ENCODE measurements at regions not wholly inside any gene's neighbourhood (a gene's known extent, or its start where the extent isn't known, plus 50 kb on each side); places are given as distances from the start of the nearest gene placed in this dataset.
A peak's percentile ranks its signal among the peaks of the same experiment; 100 is the strongest.
"Not testable (repeated sequence)": the region's sequence is repeated elsewhere in the genome, so short reads cannot be mapped to it uniquely, and the experiment has no call there.

DNA sequence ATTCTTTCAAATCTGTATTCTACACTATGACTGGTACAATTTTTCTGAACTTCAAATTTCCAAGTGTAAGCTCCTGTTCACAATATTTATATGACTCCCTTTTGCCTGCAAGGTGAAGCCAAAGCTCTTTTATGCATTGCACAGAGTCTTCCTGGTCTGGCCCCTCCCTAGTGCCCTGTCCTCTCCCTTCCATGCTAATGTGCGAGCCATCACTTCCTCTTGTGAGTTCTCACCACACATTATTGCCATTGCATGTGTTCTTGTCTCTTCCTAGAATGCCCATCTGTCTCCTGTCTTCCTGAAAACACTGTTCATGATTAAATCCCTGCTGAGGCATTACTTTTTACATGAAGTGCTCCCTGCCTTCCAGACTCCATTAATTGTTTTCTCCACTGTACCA, 169.9 kb downstream of the MC4R start:
- DNase-seq (ENCODE audit: low read depth in 2 of 2): no peak

DNA sequence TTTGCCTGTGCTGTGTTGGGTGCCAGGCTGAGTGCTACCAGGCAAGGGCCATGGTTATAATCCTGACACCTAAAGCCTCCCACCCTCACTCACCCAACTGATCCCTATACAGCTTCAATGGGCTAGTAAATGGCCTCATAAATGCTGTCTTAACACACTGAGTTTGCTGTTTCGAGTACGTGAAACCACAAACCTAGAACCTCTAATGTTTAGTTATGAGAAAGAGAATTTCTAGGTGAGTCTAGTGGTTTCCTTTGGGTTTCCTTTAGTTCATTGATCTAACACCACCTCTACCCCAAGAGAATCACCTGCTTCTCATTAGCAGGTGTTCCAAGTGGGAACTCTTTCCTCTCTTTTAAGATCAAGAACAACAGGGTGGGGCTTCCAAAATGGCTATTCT, 172.0 kb downstream of the MC4R start:
- no peak for DNase-seq (ENCODE audit: low read depth in 2 of 2)

DNA sequence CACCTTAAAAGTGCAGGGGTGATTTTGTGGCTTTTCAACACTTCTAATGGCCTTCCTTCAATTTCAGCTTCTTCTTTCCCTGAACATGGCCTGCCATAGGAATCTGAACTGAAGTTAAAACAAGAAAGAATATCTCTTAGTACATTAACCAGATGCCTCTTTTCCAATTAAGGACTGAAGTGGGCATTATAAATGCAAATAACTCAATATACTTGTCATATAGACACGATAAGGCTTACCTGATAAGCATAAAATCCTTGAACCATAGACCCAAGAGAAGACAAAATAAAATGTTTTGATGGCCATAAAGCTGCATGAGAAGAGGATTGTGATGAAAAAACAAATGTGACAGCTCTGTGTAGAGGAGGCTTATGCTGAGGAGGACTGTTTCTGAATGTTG, 173.1 kb downstream of the MC4R start:
- no peak for DNase-seq (ENCODE audit: low read depth in 2 of 2)

DNA sequence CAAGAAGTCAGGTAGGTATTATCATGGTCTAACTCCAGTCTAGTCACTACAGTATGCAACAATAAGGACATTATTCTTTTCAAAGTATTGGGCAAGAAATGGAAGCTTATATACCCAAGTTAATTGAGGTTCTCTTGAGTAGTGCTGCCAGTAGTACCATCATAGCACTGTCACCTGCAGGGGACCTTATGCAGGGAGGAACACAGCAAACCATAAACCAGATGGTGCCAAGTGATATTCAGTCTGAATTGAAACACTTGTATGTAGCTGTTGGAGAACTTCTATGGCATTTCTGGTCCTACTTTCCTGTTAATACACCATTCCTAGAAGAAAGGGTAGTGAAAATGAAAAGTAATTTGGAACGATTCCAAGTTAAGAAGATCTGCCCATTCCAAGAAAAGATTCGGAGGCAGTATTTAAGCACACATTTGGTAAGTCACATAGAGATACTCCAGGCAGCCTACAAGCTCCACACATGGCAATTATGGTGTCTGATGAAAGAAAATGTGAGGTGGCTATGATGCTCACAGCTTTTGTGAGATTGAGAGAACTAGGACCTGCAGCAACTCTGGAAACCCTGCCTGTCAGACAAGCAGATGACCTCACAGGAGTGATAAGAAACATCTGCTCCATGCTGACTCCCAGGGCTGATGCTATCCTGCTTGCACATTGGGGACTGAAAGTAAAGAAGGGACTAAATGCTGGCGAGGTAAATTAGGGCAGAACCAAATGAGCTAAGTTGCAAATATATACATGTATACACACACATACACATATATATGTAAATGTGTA, 174.7 kb downstream of the MC4R start:
- DNase-seq (ENCODE audit: low read depth in 2 of 2): peak; percentile 7 to 20

DNA sequence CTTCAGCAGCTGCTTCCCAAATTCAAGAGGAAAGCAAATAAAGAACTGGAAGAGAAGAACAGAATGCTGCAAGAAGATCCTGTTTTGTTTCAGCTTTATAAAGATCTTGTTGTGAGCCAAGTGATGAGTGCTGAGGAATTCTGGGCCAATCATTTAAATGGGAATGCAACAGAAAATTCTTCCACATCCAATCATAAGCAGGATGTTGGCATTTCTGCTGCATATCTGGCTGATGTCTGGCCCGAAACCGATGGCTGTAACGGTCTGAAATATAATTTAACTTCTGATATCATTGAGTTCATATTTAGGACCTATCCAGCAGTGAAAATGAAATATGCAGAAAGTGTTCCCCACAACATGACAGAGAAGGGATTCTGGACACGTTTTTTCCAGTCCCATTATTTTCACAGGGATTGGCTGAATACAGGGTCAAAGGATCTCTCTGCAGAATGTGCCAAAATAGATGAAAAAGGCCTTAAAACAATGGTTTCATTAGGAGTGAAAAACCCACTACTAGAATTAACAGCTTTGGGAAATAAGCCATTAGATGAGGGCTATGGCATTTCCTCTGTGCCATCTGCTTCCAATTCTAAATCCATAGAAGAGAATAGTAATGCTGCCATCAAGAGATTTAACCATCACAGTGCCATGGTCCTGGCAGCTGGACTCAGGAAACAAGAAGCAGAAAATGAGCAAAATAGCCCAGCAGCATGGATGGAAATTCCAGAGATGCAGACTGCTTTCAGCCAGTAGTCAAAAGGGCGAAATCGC, 175.6 kb downstream of the MC4R start:
- DNase-seq (ENCODE audit: low read depth in 2 of 2): peak in 1 of 2 experiments; percentile 3

DNA sequence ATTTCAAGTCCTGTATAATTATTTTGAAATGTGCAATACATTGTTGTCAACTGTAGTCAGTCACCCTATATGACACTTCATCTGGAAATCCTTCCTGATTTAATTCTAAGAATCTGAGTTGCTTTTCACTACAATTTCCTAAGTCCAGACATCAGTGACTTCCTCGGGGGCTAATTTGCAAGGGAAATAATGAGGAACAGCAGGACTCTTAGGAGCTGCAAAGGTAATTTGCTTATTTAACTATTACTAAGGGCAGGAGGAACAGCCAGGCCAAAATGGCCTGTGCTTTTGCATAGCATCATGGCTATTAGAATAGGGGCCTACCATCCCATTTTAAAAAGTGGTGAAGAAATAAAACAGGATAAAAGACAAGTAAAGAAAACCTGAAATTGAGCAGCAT, 178.8 kb downstream of the MC4R start:
- DNase-seq (ENCODE audit: low read depth in 2 of 2): no peak

DNA sequence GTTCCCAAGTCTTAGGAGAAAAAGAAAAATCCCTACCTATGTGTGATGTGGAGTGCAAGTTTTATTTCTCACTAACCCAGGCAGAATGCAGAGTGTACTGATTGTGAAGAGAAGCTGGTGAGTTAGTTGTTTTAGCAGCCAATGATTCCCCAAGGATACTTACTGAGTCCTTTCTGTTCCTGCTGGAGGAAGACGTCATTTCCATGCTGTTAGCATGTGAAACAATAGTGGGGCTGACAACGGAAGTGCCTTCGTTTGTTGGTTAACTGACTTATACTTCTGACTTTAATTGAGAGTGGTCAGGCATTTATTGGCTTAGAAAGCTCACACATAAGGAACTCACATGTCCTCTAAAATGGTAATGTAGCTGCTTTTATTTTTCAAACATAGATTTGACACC, 180.6 kb downstream of the MC4R start:
- no peak for DNase-seq (ENCODE audit: low read depth in 2 of 2)

DNA sequence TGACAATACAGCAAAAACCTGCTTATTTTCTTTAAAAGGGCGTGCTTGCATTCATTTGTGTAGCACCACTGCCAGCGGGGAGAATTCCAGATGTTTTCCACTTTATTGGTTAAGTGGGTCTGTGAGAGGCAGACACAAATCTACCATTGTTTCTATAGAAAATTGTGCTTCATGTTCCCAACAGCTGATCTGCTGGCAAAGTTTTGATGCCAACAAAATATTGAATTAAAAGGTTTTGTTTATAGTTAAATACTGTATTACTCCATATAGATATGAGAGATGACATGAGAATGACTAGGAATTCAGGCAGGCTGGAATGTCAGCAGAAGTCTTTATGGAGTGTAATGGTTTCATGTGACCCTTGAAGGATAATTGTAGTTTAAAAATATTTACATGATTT, 182.7 kb downstream of the MC4R start:
- DNase-seq (ENCODE audit: low read depth in 2 of 2): no peak

DNA sequence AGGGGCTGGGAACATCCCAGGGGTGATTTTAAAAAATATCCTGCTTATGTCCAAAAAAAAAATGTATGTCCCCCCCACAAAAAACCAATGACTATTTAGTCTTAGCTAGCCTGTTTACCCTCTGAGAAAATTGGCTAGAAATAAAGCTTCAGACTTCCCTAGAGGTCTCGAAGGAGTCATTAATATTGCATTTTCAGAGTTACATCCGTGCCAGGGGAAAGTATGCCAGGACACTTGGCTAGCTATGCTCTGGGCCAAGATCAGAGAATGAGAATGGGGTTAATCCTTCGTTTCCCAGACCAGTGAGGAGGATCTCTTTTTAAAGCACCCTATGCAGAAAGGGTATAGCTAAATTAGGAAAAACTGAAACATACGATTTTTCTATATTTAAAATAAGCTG, 183.6 kb downstream of the MC4R start:
- DNase-seq (ENCODE audit: low read depth in 2 of 2): no peak

DNA sequence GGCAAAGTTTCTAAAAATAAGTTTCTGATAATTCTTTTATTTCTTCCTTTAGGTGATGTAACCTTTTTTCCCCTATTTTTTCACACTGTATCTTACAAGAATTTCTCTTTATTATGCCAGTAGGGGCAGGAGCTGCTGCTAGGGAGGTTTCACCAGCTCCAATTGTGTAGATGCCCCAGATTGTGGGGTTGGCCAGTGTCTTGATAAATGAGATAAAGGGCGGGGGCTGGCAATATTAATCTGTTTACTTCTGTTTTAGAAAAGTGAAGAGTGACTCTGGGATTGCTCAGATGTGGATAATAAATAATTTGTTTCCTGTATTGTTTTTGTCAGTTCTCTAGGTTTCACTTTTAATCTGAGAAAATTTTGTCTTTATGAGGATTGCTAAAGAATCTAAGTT, 190.4 kb downstream of the MC4R start:
- DNase-seq (ENCODE audit: low read depth in 2 of 2): no peak

DNA sequence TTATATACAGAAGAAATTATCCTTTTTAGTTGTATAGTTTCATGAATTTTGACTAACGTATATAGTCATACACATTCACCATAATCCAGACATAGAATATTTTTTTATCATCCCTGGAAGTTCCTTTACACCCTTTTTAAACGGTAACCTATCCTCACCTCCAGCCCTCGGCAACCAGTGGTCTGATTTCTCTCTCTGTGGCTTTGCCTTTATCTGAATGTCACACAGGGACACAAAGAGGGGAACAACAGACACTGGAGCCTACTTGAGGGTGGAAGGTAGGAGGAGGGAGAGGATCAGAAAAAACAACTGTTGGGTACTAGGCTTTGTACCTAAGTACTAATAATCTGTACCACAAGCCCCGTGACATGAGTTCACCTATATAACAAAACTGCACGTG, 191.9 kb downstream of the MC4R start:
- DNase-seq (ENCODE audit: low read depth in 2 of 2): no peak

DNA sequence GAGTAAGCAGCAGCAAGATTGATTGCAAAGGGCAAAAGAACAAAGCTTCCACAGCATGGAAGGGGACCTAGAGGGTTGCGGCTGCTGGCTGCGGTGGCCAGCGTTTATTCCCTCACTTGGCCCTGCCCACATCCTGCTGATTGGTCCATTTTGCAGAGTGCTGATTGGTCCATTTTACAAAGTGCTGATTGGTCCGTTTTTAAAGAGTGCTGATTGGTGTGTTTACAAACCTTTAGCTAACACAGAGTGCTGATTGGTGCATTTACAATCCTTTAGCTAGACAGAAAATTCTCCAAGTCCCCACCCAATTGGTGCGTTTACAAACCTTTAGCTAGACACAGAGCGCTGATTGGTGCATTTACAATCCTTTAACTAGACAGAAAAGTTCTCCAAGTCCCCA, 194.4 kb downstream of the MC4R start:
- not testable (repeated sequence) for DNase-seq (ENCODE audit: low read depth in 2 of 2)

DNA sequence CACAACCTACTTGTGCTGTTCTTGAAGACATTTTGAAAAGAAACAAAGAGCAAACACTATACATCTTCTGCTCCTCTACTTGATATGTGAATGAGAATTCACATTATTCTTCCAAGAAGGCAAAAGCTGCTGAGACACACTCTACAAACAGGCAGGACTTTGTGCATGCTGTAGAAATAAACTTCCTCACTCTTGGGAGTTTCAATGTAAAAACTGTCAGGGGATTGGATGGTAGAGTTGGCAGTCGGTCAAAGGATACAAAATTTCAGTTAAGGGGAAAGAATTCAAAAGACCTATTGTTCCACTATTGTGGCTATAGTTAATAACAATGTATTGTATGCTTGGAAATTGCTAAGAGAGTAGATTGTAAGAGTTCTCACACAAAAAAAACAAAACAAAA, 196.3 kb downstream of the MC4R start:
- DNase-seq (ENCODE audit: low read depth in 2 of 2): no peak

DNA sequence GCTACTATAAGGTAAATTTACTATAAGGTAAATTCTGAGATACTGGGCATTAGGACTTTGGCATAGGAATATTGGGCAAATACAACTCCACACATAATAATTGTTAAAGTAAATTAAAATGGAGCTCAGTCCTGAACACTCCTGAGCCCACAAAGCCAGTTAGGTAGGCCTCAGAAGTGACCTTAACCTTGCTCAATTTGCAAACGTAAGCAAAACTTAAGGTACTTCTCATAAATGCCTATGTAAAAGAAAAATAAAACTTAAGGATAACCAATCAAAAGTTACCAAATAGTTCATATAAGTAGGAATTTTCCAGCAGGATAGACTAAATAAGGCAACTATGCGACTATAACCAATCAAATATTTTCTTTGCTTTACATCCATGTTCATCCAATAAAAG, 197.7 kb downstream of the MC4R start:
- DNase-seq (ENCODE audit: low read depth in 2 of 2): no peak

DNA sequence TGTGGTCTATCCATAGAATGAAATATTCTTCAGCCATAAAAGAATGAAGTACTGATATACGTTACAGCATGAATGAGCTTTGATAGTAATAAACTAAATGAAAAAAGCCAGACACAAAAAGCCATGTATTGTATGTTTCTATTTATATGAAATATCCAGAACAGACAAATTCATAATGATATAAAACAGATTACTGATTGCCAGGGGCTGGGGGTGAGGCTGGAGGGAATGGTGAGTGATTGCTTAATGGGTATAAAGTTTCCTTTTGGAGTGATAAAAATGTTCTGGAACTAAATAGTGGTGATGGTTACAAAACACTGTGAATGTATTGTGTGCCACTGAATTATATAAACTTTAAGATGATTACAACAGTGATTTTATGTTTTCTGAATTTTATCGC, 200.5 kb downstream of the MC4R start:
- no peak for DNase-seq (ENCODE audit: low read depth in 2 of 2)

DNA sequence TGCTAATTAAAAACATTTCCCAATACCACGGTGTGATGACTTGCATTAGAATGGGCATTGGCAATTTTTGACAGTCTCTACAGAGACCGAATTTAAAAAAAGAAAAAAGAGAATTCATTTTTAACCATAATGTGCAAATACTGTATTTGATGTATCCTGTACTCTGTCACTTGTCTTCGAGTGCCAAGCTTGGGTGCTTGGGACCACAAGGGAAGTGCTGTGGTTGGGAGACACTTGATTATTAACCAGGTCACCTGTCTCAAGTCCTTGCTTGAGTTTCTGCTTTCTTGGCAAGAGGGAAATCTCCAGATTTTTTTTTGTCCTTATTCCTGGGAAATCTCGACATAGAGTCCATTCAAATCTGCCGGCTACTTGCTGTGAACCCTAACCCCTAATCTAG, 209.0 kb downstream of the MC4R start:
- DNase-seq (ENCODE audit: low read depth in 2 of 2): no peak

DNA sequence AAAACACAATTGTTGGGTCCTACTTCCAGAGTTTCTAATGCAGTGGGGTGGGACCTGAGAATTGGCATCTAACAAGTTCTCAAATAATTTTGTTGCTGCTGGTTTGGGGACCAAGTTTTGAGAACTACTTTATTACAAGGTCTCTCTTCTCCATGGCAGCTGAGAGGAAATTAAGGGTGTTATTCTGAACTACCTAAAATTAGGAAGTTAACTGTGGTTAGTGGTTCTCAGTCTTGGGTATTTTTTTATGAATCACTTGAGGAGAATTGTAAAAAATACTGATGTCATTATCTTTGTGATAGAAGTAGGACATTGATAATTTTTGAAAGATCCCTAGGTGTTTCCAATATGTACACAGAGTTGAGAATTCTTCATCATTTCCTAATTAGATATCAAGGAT, 210.2 kb downstream of the MC4R start:
- DNase-seq (ENCODE audit: low read depth in 2 of 2): no peak

DNA sequence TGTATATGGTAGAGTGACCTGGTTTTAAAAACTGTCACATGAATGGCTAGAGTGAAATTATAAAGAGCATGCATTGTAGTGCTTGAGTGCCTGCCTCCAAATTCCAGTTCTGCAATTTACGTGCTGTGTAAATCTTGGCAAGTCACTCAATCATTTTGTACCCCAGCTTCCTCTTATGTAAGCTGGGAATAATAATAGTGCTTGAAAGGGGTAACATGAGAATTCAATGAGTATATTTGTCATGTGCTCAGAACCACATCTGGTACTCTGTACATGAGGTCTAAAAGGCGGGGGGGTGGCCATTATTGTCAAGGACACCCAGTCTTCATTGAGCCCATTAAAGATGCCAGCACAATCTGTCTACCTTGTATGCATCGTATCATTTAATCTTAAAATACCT, 214.8 kb downstream of the MC4R start:
- no peak for DNase-seq (ENCODE audit: low read depth in 2 of 2)

DNA sequence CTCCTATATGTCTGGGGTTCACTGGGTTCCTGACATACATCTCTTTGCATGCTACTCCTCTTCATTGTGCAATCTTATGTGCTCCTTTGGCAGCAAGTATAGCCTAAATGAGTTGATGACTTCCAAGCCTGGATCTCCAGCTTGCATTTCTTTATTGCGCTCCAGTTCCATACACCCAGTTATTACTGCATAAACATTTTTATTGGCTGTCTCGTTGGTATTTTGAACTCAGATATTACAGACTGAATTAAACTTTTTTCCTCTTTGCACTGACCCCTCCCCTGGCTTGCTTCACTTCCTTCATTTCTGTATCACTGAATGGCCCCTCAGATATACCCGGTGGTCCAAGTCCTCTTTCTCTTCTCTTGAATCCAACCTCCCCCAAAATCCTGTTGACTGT, 219.2 kb downstream of the MC4R start:
- DNase-seq (ENCODE audit: low read depth in 2 of 2): no peak

DNA sequence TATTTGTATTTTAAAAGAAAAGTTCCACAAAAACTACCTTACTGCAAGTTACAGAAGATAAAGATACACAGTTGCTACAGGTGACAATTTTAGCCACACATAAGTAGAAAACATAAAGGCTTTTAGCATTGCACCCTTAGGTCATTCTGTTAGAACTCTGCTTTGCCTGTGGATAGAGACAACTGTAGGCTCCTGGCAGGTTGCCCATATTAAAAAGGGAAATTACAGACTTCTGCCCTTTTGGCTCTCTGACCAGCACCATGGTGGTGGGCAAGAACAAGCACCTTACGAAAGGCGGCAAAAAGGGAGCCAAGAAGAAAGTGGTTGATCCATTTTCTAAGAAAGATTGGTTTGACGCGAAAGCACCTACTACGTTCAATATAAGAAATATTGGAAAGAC, 223.3 kb downstream of the MC4R start:
- no peak for DNase-seq (ENCODE audit: low read depth in 2 of 2)

DNA sequence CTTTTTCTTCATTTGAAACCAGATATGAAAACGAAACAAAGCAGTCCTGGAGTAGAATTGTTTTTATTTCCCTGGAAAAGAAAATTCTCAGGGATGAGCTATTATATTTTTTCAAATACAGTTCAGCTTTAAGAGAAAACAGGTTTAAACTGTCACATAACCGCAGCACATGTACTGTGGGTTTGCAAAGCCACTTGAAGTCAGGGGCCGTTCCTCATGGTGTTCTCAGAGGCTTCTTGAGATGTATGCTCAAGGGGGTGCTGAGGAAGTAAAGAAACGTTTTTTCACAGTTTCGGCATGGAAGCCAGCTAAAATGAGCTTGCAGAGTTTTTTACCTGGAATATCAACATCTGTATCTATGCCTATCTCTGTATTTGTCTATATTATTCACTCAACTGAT, 225.3 kb downstream of the MC4R start:
- no peak for DNase-seq (ENCODE audit: low read depth in 2 of 2)

DNA sequence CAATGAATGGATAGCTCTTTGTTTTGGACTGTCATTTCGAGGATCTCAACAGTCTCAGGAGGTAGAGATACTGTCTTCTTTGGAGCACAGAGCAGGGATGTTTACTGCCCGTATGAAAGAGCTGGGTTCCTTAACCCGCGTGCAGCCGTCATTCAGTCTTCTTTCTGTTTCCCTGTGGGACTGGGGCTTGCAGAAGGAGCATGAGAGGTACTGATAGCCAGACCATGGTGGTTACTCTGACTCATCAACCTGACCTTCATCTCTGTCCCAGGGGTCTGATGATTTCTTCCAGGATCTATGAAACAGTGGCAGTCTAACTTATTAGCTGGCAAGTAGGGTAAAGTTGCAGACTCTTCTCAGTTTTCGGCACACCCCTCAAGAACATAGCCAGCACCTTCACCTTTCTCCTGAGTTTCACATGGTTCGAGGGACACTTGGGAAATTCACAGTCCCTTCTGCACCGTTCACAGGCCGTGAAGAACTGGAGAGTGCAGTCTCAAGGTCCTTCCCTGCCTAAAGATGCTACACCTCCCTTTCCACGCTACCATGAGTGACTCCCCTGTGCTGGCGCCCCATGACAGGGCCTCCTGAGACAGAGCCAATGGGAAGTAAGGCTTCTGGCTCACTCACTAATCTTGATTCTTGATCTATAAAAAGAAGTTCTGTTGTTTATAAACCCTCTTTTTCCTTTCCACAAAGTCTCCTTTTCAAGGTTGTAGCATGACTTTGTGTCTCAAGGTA, 226.2 kb downstream of the MC4R start:
- peak; percentile 17 to 24 for DNase-seq (ENCODE audit: low read depth in 2 of 2)

DNA sequence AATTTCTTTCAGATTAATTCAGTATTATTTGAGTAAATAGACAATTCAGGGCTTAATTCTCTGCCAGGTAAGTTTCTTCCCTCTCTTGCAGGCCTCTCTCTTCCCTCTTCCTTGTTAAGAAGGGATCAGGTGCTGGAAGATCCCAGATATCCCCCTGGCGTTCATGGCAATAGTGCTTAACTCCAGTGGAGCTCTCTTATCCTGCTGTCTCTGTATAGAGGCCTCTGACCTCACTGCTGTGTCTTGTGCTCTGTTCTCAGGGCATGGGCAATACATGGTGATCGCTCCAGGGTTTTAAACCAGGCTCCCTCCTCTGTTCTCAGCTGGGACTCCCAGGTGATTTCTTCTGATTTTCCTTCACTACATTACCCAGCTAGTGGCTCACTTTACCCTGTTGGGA, 226.8 kb downstream of the MC4R start:
- no peak for DNase-seq (ENCODE audit: low read depth in 2 of 2)

Data from fibroblast of skin of left quadriceps (primary cell).